Suprapubic skin (tissue), 4 donors: ENCODE measurements at regions not wholly inside any gene's neighbourhood (a gene's known extent, or its start where the extent isn't known, plus 50 kb on each side); places are given as distances from the start of the nearest gene placed in this dataset.

Source experiments
- CTCF ChIP-seq, 2 donors: fragments of 200-600 bp in 1 of 2; fragments of 450-650 bp in 1 of 2; sonication (generic) in 1 of 2; IDR thresholded peaks; one replicate each; pipeline ENCODE4 v1.5.1; 2016 to 2019; ENCODE audit warnings: antibody characterized with exemption in 2 of 2, mild to moderate bottlenecking in 1 of 2, moderate library complexity in 1 of 2
- EP300 ChIP-seq: sonication (generic); formaldehyde crosslinking; IDR thresholded peaks from one replicate; pipeline ENCODE4 v1.6.1; 2017; ENCODE audit warnings: antibody characterized with exemption
- POLR2A ChIP-seq, 2 donors: fragments of 450-650 bp; IDR thresholded peaks; one replicate each; pipeline ENCODE4 v1.6.1; 2017; ENCODE audit warnings: antibody characterized with exemption in 2 of 2, mild to moderate bottlenecking in 2 of 2, moderate library complexity in 2 of 2
- POLR2AphosphoS5 ChIP-seq, 3 donors: sonication (generic); formaldehyde crosslinking; IDR thresholded peaks; one replicate each; pipeline ENCODE4 v1.6.1; 2017; ENCODE audit warnings: antibody characterized with exemption in 3 of 3

GRCh38 chr22:25420925-25421904 is 143.3 kb upstream of the GRK3 start:
- TF ChIP-seq POLR2A (IDR thresholded peaks at IDR 0.05) (no peak), CTCF (IDR thresholded peaks at IDR 0.05) (no peak), POLR2AphosphoS5 (IDR thresholded peaks at IDR 0.05) (no peak), EP300 (no peak)
